GM12801 (cell line): ENCODE measurements at regions not wholly inside any gene's neighbourhood (a gene's known extent, or its start where the extent isn't known, plus 50 kb on each side); places are given as distances from the start of the nearest gene placed in this dataset.

Source experiments
- CTCF ChIP-seq: IDR thresholded peaks from one replicate; pipeline ENCODE4 v1.5.1; 2011; ENCODE audit warnings: control low read depth; ENCODE audit not compliant: insufficient read length; ENCODE audit errors: extremely low read depth

DNA sequence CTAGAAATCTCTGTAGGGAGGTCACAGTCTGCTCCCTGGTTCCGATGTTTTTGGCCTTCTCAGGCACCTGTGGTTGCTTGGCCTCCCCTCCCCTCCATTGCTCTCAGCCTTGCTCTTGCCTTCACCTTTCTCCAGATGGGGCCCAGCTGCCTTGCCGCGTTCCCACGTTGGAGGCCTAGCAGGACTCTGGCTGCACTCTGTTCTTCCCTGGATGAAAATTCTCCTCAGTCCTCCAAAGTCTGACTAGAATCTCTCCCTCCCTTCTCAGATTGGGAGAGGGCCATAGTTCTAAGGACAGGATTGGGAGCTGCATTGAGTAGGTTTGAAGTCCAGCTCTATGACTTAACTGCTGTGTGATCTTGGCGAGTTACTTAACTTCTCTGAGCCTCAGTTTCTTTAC lies 213.7 kb upstream of the HABP2 start:
- TF ChIP-seq CTCF = no peak

GRCh38 chr10:113340282-113340681 lies 212.6 kb upstream of the HABP2 start:
- no peak for TF ChIP-seq CTCF

DNA sequence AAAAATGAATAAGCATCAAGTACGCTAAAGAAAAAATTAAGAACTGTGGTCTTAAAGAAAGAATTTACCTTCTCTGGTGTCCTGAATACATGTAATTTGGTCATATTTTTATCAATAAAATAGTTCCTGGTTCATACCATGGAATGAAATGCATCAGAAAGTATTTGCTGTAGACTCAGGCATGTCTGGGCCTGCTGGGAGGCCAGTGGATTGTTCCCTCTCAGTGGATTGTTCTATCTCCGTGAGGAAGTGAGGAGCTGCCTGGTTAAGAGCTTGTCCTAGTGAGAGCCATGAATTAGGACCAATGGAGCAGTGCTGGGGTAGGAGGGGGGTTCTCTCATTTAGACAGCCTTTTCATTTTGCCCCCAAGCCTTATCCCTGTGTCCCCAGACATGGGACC lies 211.7 kb upstream of the HABP2 start:
- TF ChIP-seq CTCF = no peak

- TF ChIP-seq CTCF = no peak
Measured at GRCh38 chr10:113345826-113346624, 206.8 kb upstream of the HABP2 start.

DNA sequence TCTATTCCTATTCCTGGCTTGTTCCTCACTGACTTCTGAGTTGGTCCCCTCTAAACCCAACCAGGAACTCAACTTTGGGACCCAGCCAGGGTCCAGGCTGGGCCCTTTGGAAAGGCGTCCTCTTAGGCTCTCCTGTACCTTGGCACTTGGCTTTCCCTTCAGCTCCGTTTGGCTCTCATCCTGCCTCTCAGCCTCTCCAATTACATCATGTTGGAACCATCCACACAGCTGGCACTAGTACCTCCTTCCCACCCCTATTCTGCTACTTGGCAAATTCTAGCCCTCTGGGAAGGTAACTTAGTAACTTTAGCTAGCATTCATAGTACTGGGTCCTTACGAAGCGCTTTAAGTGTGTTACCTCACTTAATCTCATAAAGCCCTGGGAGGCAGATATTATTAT lies 205.3 kb upstream of the HABP2 start:
- TF ChIP-seq CTCF = no peak

- no peak for TF ChIP-seq CTCF
Measured at GRCh38 chr10:113348694-113349093, 204.2 kb upstream of the HABP2 start.

- no peak for TF ChIP-seq CTCF
Measured at GRCh38 chr10:113350311-113351040, 202.4 kb upstream of the HABP2 start.
